GM18870 (cell line): ENCODE measurements at regions not wholly inside any gene's neighbourhood (a gene's known extent, or its start where the extent isn't known, plus 50 kb on each side); places are given as distances from the start of the nearest gene placed in this dataset.

Experiments
- ATAC-seq: cut with Tn5 transposase; IDR thresholded peaks from one replicate; pipeline ENCODE4 v1.9.1; 2021; ENCODE audit warnings: moderate library complexity; ENCODE audit not compliant: unreplicated experiment

DNA sequence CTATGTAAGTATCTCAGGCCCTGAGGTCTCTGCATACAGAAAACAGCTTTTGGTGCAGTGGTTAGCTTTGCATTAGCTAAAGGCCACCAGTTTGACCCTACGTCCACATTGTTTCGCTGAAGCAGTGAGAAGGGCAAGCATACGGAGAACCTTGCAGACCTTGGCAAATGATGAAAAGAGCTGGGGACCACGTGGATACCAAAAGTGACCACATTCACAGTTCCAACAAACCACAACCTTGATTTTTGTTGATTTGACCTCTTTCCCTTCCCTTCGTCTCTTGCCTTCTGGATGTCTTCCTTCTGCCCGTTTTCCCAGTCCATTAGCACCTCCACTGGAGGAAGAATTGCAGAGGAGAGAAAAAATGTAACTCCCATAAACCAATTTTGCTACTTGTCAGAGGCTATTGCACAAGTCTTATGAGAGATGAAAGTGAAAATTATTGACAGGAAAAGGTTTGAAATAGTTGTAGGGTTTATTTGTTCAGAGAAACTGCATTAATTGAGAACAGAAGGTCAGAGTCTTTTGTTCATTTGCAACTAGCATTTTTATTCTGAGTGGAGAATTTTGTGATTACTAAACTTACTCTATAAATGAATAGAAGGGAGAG is 293.9 kb upstream of the HTR2A start:
- ATAC-seq = no peak

DNA sequence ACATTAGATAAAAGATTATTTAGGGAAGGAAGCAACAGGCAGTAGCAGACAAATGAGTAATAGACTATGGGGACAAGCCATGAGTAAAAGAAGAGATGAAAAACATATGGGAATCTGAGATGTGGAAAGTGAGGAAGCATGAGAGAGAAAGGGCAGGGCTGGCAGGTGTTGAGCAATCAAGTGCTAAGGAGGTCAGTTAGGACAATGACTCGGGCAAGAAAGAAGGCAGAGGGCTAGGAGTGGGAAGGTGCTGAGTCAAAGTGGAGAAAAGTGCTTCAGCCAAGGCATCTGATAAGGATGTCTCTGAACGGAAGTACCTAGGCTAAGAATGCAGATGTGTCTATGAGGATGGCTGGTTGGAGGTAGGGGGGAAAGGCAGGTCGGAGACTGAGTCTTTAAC is 291.9 kb upstream of the HTR2A start:
- no peak for ATAC-seq

DNA sequence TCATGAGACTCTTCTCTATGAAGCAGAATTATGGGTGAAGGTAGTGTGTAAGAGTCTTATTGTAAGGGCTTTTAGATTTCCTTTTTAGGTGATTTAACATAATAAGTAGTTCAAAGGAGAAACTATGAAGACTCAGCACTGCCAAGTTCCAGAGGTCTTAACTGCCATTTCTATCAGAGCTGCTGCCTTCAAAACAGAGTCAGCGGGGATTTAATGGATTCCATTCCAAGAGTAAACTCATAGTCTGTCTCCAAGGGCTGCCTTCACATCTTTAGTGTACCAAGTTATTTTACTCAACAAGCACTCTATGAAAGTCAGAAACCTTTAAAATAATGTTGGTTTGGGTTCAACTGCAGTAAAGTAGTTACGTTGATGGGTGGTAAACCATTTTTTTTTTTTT is 289.6 kb upstream of the HTR2A start:
- ATAC-seq = no peak

- no peak for ATAC-seq
These were observed 287.5 kb upstream of the HTR2A start for GRCh38 chr13:47184321-47184720.

- no peak for ATAC-seq
These were observed 282.5 kb upstream of the HTR2A start for GRCh38 chr13:47179321-47179720.

GRCh38 chr13:47178090-47178950 is 281.5 kb upstream of the HTR2A start:
- no peak for ATAC-seq

- no peak for ATAC-seq
These were observed 278.5 kb upstream of the HTR2A start for GRCh38 chr13:47175172-47175866.

DNA sequence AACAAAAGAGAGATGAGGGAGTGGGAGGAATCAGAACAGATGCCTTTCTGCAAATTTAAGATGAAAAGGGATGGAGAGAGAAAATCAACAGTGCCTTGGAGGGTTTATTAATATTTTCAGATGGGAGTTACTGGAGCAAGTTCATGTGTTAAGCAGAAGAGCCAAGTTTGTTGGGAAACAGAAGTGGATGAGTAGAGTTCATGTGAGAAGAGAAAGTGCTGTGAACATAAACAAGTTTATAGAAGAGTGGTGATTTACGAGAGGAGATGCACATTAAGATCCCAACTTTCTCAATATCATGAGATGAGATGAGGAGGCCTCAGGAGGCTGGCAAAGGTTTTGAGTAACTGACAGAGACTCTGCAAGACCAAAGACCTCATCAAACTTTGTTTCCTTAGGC is 274.1 kb upstream of the HTR2A start:
- no peak for ATAC-seq

GRCh38 chr13:47168618-47169017 is 271.8 kb upstream of the HTR2A start:
- no peak for ATAC-seq

- ATAC-seq = no peak
These were observed 271.2 kb upstream of the HTR2A start for GRCh38 chr13:47168066-47168465.

GRCh38 chr13:47166336-47166735 is 269.5 kb upstream of the HTR2A start:
- no peak for ATAC-seq

DNA sequence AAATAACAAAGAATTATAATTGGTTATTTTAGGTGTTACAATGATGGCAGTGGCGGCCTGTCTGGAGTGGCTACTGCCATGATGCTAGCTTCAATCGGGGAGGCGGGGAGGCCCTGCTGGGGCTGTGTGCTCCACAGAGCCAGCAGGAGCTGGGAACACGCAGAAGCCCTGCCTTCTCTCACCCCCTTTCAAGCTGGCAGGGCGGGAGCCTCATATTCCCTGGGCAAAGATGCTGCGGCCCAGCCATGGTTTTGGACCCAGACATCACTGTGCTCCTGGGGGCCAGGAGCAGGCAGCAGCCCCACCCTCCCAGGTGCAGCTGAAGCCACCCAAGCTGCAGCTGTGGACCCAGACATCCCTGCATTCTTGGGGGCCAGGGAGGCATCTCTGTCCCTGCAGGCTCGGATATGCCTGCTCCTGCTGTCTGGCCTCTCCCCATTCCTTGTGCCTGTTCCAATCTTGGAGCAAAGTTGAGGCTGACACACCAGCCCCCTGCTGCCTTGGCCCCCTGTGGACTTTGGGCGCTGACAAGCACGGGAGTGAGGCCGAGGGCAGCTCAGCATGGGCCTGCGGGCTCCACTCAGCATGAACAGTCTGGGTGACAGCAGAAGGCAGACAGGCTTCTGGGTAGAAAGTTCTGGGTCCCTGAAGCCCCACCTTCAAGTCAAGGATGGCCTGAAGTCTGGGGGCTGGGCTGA is 263.1 kb upstream of the HTR2A start:
- ATAC-seq = no peak

DNA sequence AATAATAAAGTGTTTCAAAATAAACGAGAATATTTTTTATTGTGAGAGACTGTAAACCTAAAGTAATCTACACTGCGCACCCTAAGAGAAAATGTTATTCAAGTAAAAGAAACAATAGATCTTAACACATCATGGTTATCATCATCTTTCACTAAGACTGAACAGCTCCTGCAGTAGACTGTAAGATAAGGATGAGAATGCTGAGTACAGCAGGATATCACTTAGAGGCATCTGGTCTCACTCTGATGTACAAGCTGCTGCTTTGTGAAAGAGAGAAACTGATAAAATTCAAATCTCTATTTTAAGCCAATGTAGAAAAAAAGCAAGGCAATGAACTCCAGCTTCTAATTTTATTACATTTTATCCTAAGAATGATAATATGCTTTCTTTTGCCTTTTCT is 261.7 kb upstream of the HTR2A start:
- no peak for ATAC-seq

GRCh38 chr13:47148543-47148942 is 251.7 kb upstream of the HTR2A start:
- ATAC-seq = no peak

- ATAC-seq = no peak
These were observed 250.9 kb upstream of the HTR2A start for GRCh38 chr13:47147812-47148119.

DNA sequence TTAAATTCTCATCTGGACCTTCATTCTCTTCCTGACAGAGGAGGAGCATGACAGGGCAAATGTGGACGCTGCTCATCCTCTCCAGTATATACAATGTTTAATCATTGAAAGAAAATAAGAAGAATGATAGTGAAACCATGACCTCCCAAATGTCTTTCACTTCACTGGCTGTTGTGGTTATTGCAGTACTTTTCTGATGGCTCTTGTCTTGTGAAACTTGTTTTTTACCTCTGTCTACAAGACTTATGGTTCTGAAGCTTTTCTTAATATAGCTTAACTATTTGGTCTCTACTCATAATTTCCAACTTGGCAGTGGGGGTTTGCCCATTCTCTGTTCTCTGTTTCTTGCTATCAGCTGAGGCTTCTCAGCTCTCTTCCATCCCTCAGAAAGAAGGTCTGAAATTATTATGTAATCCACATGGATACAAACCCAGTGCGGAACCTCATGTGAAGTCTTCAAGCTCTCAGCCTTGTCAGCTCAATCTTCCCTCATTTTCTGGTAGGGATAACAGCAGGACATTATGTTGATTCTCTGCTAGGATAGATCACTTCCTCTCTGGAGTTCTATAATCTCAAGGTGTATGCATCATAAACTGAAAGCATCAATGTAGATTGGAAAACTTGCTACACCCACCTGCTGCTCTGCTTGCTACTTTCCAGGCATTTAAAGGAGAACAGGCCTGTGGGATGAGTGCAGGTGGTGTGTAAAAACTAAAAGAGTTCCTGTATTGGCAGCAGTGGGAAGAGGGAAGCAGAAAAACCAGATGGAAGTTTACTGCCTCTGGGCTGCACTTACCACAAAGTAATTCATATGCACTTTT is 250.3 kb upstream of the HTR2A start:
- ATAC-seq = peak; percentile 99

- no peak for ATAC-seq
These were observed 249.3 kb upstream of the HTR2A start for GRCh38 chr13:47146136-47146535.

DNA sequence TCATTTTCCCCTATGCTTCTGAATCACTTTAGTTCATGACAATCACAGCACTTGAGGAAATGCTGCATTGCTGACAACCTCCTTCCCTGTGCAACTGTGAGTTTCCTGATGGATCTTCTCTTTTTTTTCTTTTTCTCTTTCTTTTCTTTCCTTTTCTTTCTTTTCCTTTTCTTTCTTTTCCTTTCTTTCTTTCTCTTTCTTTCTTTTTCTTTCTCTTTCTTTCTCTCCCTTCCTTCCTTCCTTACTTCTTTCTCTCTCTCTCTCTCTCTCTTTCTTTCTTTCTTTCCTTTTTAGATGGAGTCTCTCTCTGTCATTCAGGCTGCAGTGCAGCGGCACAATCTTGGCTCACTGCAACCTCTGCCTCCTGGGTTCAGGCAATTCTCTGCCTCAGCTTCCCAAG is 247.9 kb upstream of the HTR2A start:
- ATAC-seq = no peak

- ATAC-seq = no peak
These were observed 245.3 kb upstream of the HTR2A start for GRCh38 chr13:47142105-47142504.

DNA sequence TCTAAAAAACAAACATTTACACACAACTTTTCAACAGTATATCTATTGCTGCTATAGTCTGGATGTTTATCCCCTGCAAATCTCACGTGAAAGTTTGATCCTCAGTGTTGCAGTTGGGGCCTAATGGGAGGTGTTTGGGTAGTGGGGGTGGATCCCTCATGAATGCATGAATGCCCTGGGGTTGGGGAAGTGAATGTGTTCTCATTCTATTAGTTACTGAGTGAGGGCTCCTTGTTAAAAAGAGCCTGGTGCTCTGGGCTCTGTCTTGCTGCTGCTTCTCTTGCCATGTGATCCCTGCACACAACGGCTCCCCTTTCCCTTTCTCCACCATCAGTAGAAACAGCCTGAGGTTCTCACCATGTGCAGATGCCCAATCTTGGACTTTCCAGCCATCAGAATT is 242.7 kb upstream of the HTR2A start:
- ATAC-seq = no peak

DNA sequence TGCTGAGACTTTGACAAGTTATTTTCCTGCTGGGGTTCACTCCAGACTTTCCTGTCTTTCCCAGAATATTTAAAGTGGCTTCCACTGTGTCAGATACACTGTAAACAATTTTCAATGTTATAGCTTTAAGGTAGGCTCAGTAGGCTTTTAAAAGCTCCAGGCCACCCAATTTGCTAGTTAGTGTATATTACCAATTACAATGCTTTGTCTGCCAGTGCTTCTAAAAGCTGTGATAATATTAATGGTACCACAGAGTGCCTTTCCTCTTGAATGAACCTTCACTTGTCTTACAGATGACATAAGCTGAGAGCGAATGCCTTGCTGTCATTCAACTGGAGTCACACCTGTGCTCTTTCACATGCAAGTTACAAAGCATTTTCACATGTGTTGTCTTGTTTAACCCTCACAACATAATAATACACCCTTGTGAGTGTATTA is 239.7 kb upstream of the HTR2A start:
- ATAC-seq = no peak
